ENCODE measurements at regions not wholly inside any gene's neighbourhood (a gene's known extent, or its start where the extent isn't known, plus 50 kb on each side); places are given as distances from the start of the nearest gene placed in this dataset.

DNA sequence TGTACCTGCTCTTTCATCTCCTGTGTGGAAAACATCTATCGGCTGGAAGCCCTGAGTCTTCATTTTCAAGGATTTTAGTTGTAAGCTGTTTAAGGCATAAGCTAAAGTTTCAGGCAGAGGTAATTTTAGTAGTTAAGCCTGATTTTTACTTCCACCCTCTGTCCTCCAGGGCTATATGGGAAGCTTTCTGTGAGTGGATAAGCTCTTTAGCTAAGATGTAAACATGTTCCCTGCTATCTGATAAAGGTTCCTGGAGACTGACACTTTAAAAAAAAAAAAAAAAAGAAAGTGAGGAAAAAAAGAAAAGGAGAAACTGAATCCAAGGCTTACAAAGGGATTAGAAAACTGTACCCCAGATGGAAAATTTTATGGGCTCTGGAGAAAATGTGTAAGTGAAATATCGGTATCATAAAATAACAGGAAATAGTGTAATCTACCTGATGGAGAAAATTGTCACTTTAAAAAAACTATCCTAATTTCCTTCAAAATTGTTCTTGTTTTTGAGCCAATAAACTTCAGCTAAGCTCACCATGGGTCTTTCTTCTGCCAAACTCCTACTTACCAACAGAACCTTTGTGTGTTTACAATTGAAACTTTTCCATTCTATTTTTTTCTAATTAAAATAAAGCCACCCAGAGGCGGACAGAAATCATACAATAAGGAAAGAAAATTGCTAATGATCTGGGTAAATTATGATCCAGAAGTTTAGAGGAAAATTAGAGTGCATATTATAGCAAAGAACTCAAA, 180.5 kb downstream of the TGFB2 start:
- ATAC-seq: no peak
- H3K36me3 Mint-ChIP-seq (ENCODE audit: low read depth): no peaks in the 10 kb centered on the region
- H3K4me3 Mint-ChIP-seq: no peak overlapping the region
- intact Hi-C loops (cut with micrococcal nuclease): no loop called here
- H3K27me3 Mint-ChIP-seq: peaks cover 4% of the 10 kb centered on the region
- TF ChIP-seq, protein P1, sequence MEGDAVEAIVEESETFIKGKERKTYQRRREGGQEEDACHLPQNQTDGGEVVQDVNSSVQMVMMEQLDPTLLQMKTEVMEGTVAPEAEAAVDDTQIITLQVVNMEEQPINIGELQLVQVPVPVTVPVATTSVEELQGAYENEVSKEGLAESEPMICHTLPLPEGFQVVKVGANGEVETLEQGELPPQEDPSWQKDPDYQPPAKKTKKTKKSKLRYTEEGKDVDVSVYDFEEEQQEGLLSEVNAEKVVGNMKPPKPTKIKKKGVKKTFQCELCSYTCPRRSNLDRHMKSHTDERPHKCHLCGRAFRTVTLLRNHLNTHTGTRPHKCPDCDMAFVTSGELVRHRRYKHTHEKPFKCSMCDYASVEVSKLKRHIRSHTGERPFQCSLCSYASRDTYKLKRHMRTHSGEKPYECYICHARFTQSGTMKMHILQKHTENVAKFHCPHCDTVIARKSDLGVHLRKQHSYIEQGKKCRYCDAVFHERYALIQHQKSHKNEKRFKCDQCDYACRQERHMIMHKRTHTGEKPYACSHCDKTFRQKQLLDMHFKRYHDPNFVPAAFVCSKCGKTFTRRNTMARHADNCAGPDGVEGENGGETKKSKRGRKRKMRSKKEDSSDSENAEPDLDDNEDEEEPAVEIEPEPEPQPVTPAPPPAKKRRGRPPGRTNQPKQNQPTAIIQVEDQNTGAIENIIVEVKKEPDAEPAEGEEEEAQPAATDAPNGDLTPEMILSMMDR (IDR thresholded peaks at IDR 0.05): no peak
- DNase-seq: no peak
- ChIA-PET POLR2A (no interaction called here), CTCF (interaction anchor here (1.4 to 2.2 kb wide), 2 partner anchors 187 to 195 kb away, joined by 3 to 7 read pairs; no protein-coding TSS in a partner anchor)
- no peak overlapping the region for H3K27ac Mint-ChIP-seq
- H3K9me3 Mint-ChIP-seq: no peaks in the 10 kb centered on the region
- H3K4me1 Mint-ChIP-seq (ENCODE audit: low read depth): no peaks in the 10 kb centered on the region

GRCh38 chr1:218526198-218526580, 181.1 kb downstream of the TGFB2 start:
- no peaks in the 10 kb centered on the region for H3K9me3 Mint-ChIP-seq
- TF ChIP-seq, protein P1 (IDR thresholded peaks at IDR 0.05): no peak
- CTCF ChIA-PET: no interaction called here

GRCh38 chr1:218527737-218528136, 182.6 kb downstream of the TGFB2 start:
- ChIA-PET CTCF (no interaction called here), POLR2A (no interaction called here)
- Mint-ChIP-seq H3K4me1 (ENCODE audit: low read depth) (no peaks in the 10 kb centered on the region), H3K27me3 (peaks cover 4% of the 10 kb centered on the region), H3K9me3 (no peaks in the 10 kb centered on the region), H3K4me3 (no peak overlapping the region), H3K36me3 (ENCODE audit: low read depth) (no peaks in the 10 kb centered on the region), H3K27ac (no peak overlapping the region)
- TF ChIP-seq, protein P1 (IDR thresholded peaks at IDR 0.05): no peak
- DNase-seq (no peak), ATAC-seq (no peak)
- intact Hi-C loops (cut with micrococcal nuclease): no loop called here

More at GRCh38 chr1:218526198-218526580, 181.1 kb downstream of the TGFB2 start:
- Mint-ChIP-seq H3K27me3 (peaks cover 4% of the 10 kb centered on the region), H3K36me3 (ENCODE audit: low read depth) (no peaks in the 10 kb centered on the region), H3K27ac (no peak overlapping the region), H3K4me3 (no peak overlapping the region), H3K4me1 (ENCODE audit: low read depth) (no peaks in the 10 kb centered on the region)
- POLR2A ChIA-PET: no interaction called here
- no peak for ATAC-seq
- DNase-seq: no peak
- intact Hi-C loops (cut with micrococcal nuclease): no loop called here

DNA sequence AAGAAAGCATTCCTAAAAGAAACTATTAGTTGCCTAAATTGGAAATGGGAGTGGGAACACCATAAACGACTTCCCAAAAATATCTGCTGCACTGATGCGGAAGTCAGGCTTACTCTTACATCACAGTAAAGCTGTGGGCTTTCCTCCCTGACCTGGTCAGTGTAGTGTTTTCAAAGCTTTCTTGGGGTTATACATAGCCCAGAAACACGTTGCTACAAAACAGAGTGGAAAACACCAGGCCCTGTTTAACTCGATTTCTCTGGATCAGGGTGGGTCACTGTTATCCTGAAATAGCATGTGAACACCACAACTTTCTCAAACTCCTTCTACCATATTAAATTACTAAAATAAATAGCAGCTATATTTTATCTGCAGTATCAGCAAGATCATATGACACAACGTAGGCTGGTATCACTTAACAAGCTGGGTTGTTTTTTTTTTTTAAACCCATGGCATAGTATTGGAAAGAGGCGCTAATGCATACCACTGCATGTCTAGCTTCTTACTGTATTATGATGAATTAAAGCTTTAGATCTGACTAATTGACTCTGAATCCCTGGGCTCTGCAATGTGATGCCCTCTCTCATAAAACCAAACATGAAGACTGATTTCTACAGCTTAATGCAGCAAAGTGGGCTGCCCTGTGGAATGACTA, 184.6 kb downstream of the TGFB2 start:
- peaks cover 2% of the 10 kb centered on the region for H3K9me3 Mint-ChIP-seq
- TF ChIP-seq, protein P1 (IDR thresholded peaks at IDR 0.05): no peak
- no peak for DNase-seq
- no peak overlapping the region for H3K27ac Mint-ChIP-seq
- ATAC-seq: no peak
- H3K36me3 Mint-ChIP-seq (ENCODE audit: low read depth): no peaks in the 10 kb centered on the region
- H3K4me3 Mint-ChIP-seq: no peak overlapping the region
- H3K4me1 Mint-ChIP-seq (ENCODE audit: low read depth): no peaks in the 10 kb centered on the region
- intact Hi-C loops (cut with micrococcal nuclease): no loop called here
- CTCF ChIA-PET: interaction anchor here (0.8 to 1.6 kb wide), 2 partner anchors 13 to 53 kb away, joined by 3 read pairs; no protein-coding TSS in a partner anchor
- H3K27me3 Mint-ChIP-seq: peaks cover 5% of the 10 kb centered on the region
- POLR2A ChIA-PET: no interaction called here

DNA sequence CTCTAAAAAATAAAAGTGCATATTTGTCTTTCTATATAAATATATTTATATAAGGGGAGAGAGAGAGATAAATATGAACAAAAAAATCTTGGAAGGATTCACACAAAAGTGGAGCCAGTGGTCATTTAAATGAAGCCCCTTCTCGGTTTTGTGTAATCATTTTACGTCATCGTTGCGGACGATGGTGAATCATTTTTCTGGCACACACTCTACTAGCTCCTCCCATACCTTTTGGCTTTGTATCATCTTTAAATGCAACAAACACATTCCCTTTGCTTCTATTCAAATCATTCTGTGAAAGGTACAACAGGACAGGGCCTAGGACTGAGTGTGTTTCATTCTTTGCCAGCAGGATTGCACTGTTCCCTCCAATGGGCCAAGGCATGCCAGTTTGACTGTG, 186.8 kb downstream of the TGFB2 start:
- DNase-seq (no peak), ATAC-seq (no peak)
- H3K36me3 Mint-ChIP-seq (ENCODE audit: low read depth): no peaks in the 10 kb centered on the region
- intact Hi-C loops (cut with micrococcal nuclease): no loop called here
- no peak overlapping the region for H3K27ac Mint-ChIP-seq
- no peak overlapping the region for H3K4me3 Mint-ChIP-seq
- POLR2A ChIA-PET: no interaction called here
- H3K9me3 Mint-ChIP-seq: peaks cover 2% of the 10 kb centered on the region
- no peaks in the 10 kb centered on the region for H3K4me1 Mint-ChIP-seq (ENCODE audit: low read depth)
- H3K27me3 Mint-ChIP-seq: peaks cover 1% of the 10 kb centered on the region
- CTCF ChIA-PET: no interaction called here
- TF ChIP-seq, protein P1 (IDR thresholded peaks at IDR 0.05): no peak

Measured in activated CD8-positive, alpha-beta T cell treated with anti-CD3 and anti-CD28 coated beads for 36 hours (primary cell).